Neural cell (in vitro differentiated cells): ENCODE measurements at regions not wholly inside any gene's neighbourhood (a gene's known extent, or its start where the extent isn't known, plus 50 kb on each side); places are given as distances from the start of the nearest gene placed in this dataset.
"Not testable (repeated sequence)": the region's sequence is repeated elsewhere in the genome, so short reads cannot be mapped to it uniquely, and the experiment has no call there.

Source experiments
- H2AFZ ChIP-seq: fragments of 200-600, 300-800 bp; sonication (generic), shearing (Covaris generic); 2 replicates; pipeline ENCODE4 v1.6.0; 2014; ENCODE audit warnings: low read depth, mild to moderate bottlenecking, antibody characterized with exemption, low read length, moderate library complexity
- H3F3A ChIP-seq: fragments of 200-600 bp; shearing (Covaris generic); 2 replicates; pipeline ENCODE4 v1.6.1; 2016; ENCODE audit warnings: mild to moderate bottlenecking, moderate library complexity, mixed read lengths, antibody characterized with exemption, low read length; ENCODE audit not compliant: insufficient read depth, poor library complexity, severe bottlenecking
- H3K27ac ChIP-seq: fragments of 200-600, 300-800 bp; sonication (generic), shearing (Covaris generic); 2 replicates; pipeline ENCODE4 v1.5.1; 2014; ENCODE audit warnings: mild to moderate bottlenecking, low read length, moderate library complexity
- H3K27me3 ChIP-seq: fragments of 300-800, 200-600 bp; sonication (generic), shearing (Covaris generic); 2 replicates; pipeline ENCODE4 v1.6.0; 2014; ENCODE audit warnings: mild to moderate bottlenecking, low read depth, low read length, moderate library complexity; ENCODE audit not compliant: insufficient read depth
- H3K36me3 ChIP-seq: fragments of 300-800, 200-600 bp; sonication (generic), shearing (Covaris generic); 2 replicates; pipeline ENCODE4 v1.5.1; 2014; ENCODE audit warnings: mild to moderate bottlenecking, antibody characterized with exemption, low read length, moderate library complexity; ENCODE audit not compliant: insufficient read depth
- H3K4me2 ChIP-seq: fragments of 300-800, 200-600 bp; sonication (generic), shearing (Covaris generic); 2 replicates; pipeline ENCODE4 v1.6.0; 2014; ENCODE audit warnings: mild to moderate bottlenecking, low read length
- H3K4me3 ChIP-seq: fragments of 300-800, 200-600 bp; sonication (generic), shearing (Covaris generic); 2 replicates; pipeline ENCODE4 v1.5.1; 2014; ENCODE audit warnings: mild to moderate bottlenecking, low read length, moderate library complexity
- H3K79me2 ChIP-seq: fragments of 200-600 bp; shearing (Covaris generic); replicated peaks from 2 replicates; pipeline ENCODE4 v1.6.0; 2014; ENCODE audit warnings: mild to moderate bottlenecking, low read length, moderate library complexity; ENCODE audit not compliant: insufficient read depth
- H3K9ac ChIP-seq: fragments of 300-800, 200-600 bp; sonication (generic), shearing (Covaris generic); 2 replicates; pipeline ENCODE4 v1.6.1; 2016; ENCODE audit warnings: mild to moderate bottlenecking, low read length, mixed read lengths
- H3K9me2 ChIP-seq: fragments of 200-600 bp; shearing (Covaris generic); 2 replicates; pipeline ENCODE4 v1.6.1; 2016; ENCODE audit warnings: mild to moderate bottlenecking, low read length, mixed read lengths; ENCODE audit not compliant: insufficient read depth
- H3K9me3 ChIP-seq: fragments of 200-600, 300-800 bp; sonication (generic), shearing (Covaris generic); 2 replicates; pipeline ENCODE4 v1.6.1; 2016; ENCODE audit warnings: mild to moderate bottlenecking, mixed run types, low read length, moderate library complexity, mixed read lengths
- H4K20me1 ChIP-seq: fragments of 200-600 bp; shearing (Covaris generic); 2 replicates; pipeline ENCODE4 v1.6.1; 2016; ENCODE audit warnings: mild to moderate bottlenecking, mixed run types; ENCODE audit not compliant: insufficient read depth
- CTCF ChIP-seq: fragments of 450-650 bp; IDR thresholded peaks from 2 replicates; pipeline ENCODE4 v1.5.1; 2014; ENCODE audit warnings: antibody characterized with exemption, mild to moderate bottlenecking, moderate library complexity; ENCODE audit not compliant: poor library complexity, severe bottlenecking
- EP300 ChIP-seq: fragments of 450-650 bp; conservative IDR thresholded peaks from 2 replicates; pipeline ENCODE4 v1.6.1; 2014; ENCODE audit warnings: antibody characterized with exemption, mild to moderate bottlenecking, moderate library complexity; ENCODE audit not compliant: poor library complexity, severe bottlenecking
- EZH2 ChIP-seq: fragments of 200-600, 300-800 bp; shearing (Covaris generic), sonication (generic); IDR thresholded peaks from 2 replicates; pipeline ENCODE4 v1.6.1; 2014; ENCODE audit warnings: antibody characterized with exemption, low read length, borderline replicate concordance, mild to moderate bottlenecking; ENCODE audit not compliant: insufficient read depth, poor library complexity, severe bottlenecking
- MXI1 ChIP-seq: fragments of 450-650 bp; conservative IDR thresholded peaks from 2 replicates; pipeline ENCODE4 v1.6.1; 2014; ENCODE audit warnings: antibody characterized with exemption, mild to moderate bottlenecking; ENCODE audit not compliant: poor library complexity, severe bottlenecking
- POLR2AphosphoS5 ChIP-seq: IDR thresholded peaks from 2 replicates; pipeline ENCODE4 v1.6.1; 2012
- RAD21 ChIP-seq: fragments of 450-650 bp; conservative IDR thresholded peaks from 2 replicates; pipeline ENCODE4 v1.6.1; 2014; ENCODE audit warnings: antibody characterized with exemption, mild to moderate bottlenecking, moderate library complexity
- REST ChIP-seq: IDR thresholded peaks from 2 replicates; pipeline ENCODE4 v1.6.1; 2012; ENCODE audit warnings: borderline replicate concordance
- SMC3 ChIP-seq: fragments of 450-650 bp; conservative IDR thresholded peaks from 2 replicates; pipeline ENCODE4 v1.6.1; 2014; ENCODE audit warnings: antibody characterized with exemption, mild to moderate bottlenecking, moderate library complexity; ENCODE audit not compliant: poor library complexity
- TAF1 ChIP-seq: IDR thresholded peaks from 2 replicates; pipeline ENCODE4 v1.6.1; 2012; ENCODE audit warnings: low read depth

- H3F3A ChIP-seq = no peaks in the 10 kb centered on the region
- no peaks in the 10 kb centered on the region for H4K20me1 ChIP-seq
- no peak overlapping the region for H3K4me3 ChIP-seq
- H3K9ac ChIP-seq = no peak overlapping the region
- H3K9me3 ChIP-seq = no peaks in the 10 kb centered on the region
- no peaks in the 10 kb centered on the region for H3K9me2 ChIP-seq
- no peaks in the 10 kb centered on the region for H3K27me3 ChIP-seq
- H3K4me2 ChIP-seq = no peak overlapping the region
- TF ChIP-seq POLR2AphosphoS5 (no peak), CTCF (no peak), EZH2 (no peak), TAF1 (no peak), EP300 (no peak), SMC3 (no peak), REST (no peak), RAD21 (no peak), MXI1 (no peak)
- H2AFZ ChIP-seq = no peak overlapping the region
- no peaks in the 10 kb centered on the region for H3K36me3 ChIP-seq
- H3K79me2 ChIP-seq = no peaks in the 10 kb centered on the region
- H3K27ac ChIP-seq = no peak overlapping the region
Measured at GRCh38 chr6:15907914-15908518, 220.9 kb upstream of the MYLIP start.

GRCh38 chr6:15907220-15907913, 221.5 kb upstream of the MYLIP start:
- H2AFZ ChIP-seq, H3K4me3 ChIP-seq, H3K36me3 ChIP-seq, H3K27ac ChIP-seq, H3K4me2 ChIP-seq, H4K20me1 ChIP-seq, H3K27me3 ChIP-seq, H3K9ac ChIP-seq, H3K9me3 ChIP-seq, H3F3A ChIP-seq, H3K9me2 ChIP-seq, H3K79me2 ChIP-seq: not testable (repeated sequence)
